ENCODE measurements at regions not wholly inside any gene's neighbourhood (a gene's known extent, or its start where the extent isn't known, plus 50 kb on each side); places are given as distances from the start of the nearest gene placed in this dataset.
"Not testable (repeated sequence)": the region's sequence is repeated elsewhere in the genome, so short reads cannot be mapped to it uniquely, and the experiment has no call there.

DNA sequence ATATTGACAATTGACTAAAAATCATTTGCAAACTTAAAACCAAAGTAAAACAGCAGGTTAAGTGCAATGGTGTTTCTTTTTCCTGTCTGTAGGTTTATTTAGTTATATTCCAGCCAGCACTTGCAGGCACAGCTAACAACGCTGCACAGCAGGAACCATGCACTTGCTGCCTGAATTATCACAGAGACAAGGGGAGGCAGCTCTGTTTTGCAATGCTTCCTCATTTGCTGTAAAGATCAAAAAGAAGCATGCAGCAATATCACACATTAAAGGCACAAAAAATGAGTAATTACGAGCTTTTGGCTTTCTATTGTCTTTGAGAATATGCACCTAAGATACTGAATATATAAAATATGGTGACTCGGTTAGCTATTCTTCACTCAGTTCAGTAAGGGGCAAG is 241.9 kb downstream of the EPHA7 start:
- no peaks in the 10 kb centered on the region for H3K4me1 ChIP-seq (ENCODE audit: control insufficient read depth, extremely low read depth, insufficient read depth, low read length)
- no peaks in the 10 kb centered on the region for H3K36me3 ChIP-seq (ENCODE audit: control insufficient read depth, insufficient read depth, low read length)
- H4K20me1 ChIP-seq (ENCODE audit: control insufficient read depth, extremely low read depth, insufficient read depth, low read length): no peaks in the 10 kb centered on the region
- no peak for TF ChIP-seq EZH2 (IDR thresholded peaks at IDR 0.05; ENCODE audit: low read length, missing control alignments)
- TF ChIP-seq, protein P1, sequence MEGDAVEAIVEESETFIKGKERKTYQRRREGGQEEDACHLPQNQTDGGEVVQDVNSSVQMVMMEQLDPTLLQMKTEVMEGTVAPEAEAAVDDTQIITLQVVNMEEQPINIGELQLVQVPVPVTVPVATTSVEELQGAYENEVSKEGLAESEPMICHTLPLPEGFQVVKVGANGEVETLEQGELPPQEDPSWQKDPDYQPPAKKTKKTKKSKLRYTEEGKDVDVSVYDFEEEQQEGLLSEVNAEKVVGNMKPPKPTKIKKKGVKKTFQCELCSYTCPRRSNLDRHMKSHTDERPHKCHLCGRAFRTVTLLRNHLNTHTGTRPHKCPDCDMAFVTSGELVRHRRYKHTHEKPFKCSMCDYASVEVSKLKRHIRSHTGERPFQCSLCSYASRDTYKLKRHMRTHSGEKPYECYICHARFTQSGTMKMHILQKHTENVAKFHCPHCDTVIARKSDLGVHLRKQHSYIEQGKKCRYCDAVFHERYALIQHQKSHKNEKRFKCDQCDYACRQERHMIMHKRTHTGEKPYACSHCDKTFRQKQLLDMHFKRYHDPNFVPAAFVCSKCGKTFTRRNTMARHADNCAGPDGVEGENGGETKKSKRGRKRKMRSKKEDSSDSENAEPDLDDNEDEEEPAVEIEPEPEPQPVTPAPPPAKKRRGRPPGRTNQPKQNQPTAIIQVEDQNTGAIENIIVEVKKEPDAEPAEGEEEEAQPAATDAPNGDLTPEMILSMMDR (conservative IDR thresholded peaks at IDR 0.05 in 1 of 2, IDR thresholded peaks at IDR 0.05 in 1 of 2; ENCODE audit: low read depth in 1 of 2, low read length in 2 of 2): no peak
- H3K9me3 ChIP-seq (ENCODE audit: control insufficient read depth, insufficient read depth, low read depth, low read length): no peaks in the 10 kb centered on the region
- no peak for DNase-seq (ENCODE audit: low read depth in 2 of 2)
- no peak overlapping the region for H3K4me3 ChIP-seq (replicated peaks in 1 of 4; ENCODE audit: control extremely low read depth in 1 of 4, insufficient read depth in 1 of 4, low read depth in 3 of 4, low read length in 4 of 4)
- H3K27me3 ChIP-seq (ENCODE audit: control insufficient read depth, insufficient read depth, low read length): no peaks in the 10 kb centered on the region
- H3K27ac ChIP-seq (ENCODE audit: insufficient read depth, low read length): no peak overlapping the region
- no peak overlapping the region for H2AFZ ChIP-seq (ENCODE audit: low read length)
- H3K79me2 ChIP-seq (ENCODE audit: control insufficient read depth, insufficient read depth, low read length): no peaks in the 10 kb centered on the region
- H3K9ac ChIP-seq (ENCODE audit: insufficient read depth, low read length): no peak overlapping the region
- H3K4me2 ChIP-seq (ENCODE audit: extremely low read depth, insufficient read depth, low read length): no peak overlapping the region

DNA sequence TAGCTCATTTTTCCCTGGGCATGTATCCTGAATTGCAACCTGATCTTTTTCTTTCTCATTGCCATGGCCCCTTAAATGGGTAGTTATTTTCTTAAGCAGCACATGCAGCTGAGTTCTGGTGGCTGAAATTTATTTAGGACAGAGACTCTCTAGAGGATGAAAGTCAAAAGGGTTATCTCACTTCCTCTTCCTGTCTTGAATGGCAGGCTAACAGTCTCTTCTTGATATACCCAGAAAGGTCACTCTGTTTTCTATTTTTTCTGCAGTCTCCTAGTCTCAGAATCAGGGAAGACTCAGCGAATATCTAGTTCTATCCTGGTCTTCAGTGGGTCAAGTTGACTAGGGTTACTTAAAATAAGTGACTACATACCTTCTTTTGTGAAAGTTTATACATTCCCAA is 243.3 kb downstream of the EPHA7 start:
- Histone ChIP-seq H3K36me3 (ENCODE audit: control insufficient read depth, insufficient read depth, low read length) (no peaks in the 10 kb centered on the region), H3K9ac (ENCODE audit: insufficient read depth, low read length) (no peak overlapping the region), H3K4me2 (ENCODE audit: extremely low read depth, insufficient read depth, low read length) (no peak overlapping the region), H3K79me2 (ENCODE audit: control insufficient read depth, insufficient read depth, low read length) (no peaks in the 10 kb centered on the region), H3K27me3 (ENCODE audit: control insufficient read depth, insufficient read depth, low read length) (no peaks in the 10 kb centered on the region), H4K20me1 (ENCODE audit: control insufficient read depth, extremely low read depth, insufficient read depth, low read length) (no peaks in the 10 kb centered on the region), H3K4me1 (ENCODE audit: control insufficient read depth, extremely low read depth, insufficient read depth, low read length) (no peaks in the 10 kb centered on the region), H3K27ac (ENCODE audit: insufficient read depth, low read length) (no peak overlapping the region), H3K9me3 (ENCODE audit: control insufficient read depth, insufficient read depth, low read depth, low read length) (no peaks in the 10 kb centered on the region), H3K4me3 (replicated peaks in 1 of 4; ENCODE audit: control extremely low read depth in 1 of 4, insufficient read depth in 1 of 4, low read depth in 3 of 4, low read length in 4 of 4) (no peak overlapping the region), H2AFZ (ENCODE audit: low read length) (no peak overlapping the region)
- no peak for DNase-seq (ENCODE audit: low read depth in 2 of 2)
- TF ChIP-seq EZH2 (IDR thresholded peaks at IDR 0.05; ENCODE audit: low read length, missing control alignments): no peak

DNA sequence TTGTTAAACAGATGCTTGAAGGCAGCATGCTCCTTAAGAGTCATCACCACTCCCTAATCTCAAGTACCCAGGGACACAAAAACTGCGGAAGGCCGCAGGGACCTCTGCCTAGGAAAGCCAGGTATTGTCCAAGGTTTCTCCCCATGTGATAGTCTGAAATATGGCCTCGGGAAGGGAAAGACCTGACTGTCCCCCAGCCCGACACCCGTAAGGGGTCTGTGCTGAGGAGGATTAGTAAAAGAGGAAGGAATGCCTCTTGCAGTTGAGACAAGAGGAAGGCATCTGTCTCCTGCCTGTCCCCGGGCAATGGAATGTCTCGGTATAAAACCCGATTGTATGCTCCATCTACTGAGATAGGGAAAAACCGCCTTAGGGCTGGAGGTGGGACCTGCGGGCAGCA is 245.8 kb downstream of the EPHA7 start:
- H3K27me3 ChIP-seq (ENCODE audit: control insufficient read depth, insufficient read depth, low read length); H3K79me2 ChIP-seq (ENCODE audit: control insufficient read depth, insufficient read depth, low read length); H3K36me3 ChIP-seq (ENCODE audit: control insufficient read depth, insufficient read depth, low read length); H2AFZ ChIP-seq (ENCODE audit: low read length); H3K9ac ChIP-seq (ENCODE audit: insufficient read depth, low read length); DNase-seq (ENCODE audit: low read depth in 2 of 2); H3K4me1 ChIP-seq (ENCODE audit: control insufficient read depth, extremely low read depth, insufficient read depth, low read length); H3K9me3 ChIP-seq (ENCODE audit: control insufficient read depth, insufficient read depth, low read depth, low read length); H4K20me1 ChIP-seq (ENCODE audit: control insufficient read depth, extremely low read depth, insufficient read depth, low read length); H3K27ac ChIP-seq (ENCODE audit: insufficient read depth, low read length); H3K4me3 ChIP-seq (replicated peaks in 1 of 4; ENCODE audit: control extremely low read depth in 1 of 4, insufficient read depth in 1 of 4, low read depth in 3 of 4, low read length in 4 of 4); H3K4me2 ChIP-seq (ENCODE audit: extremely low read depth, insufficient read depth, low read length): not testable (repeated sequence)

DNA sequence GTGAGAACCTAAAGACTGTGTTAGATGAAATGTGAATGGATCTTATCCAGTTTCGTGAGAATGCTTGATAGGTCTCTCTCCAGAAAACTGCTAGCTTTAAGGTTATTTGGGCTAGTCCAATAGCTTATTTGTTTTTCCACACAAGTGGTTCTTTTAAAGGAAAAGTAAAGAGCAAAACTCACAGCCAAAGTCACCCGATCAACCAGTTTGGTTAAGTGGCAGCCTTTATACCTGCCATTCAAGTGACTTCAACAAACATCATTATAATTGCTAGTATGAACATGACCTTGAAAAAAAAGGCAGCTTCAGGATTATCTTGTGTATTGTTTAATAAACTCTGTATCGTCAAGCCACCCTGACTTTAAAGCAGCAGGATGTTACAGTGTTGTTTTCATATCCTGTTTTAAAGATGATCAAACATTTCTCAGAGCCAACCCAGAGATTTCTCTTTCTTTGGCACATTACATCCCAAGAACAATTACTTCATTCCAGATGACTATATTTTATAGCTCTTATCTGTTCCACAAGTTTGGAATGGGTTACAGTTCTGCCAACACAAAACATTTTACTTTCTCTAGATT is 253.4 kb downstream of the EPHA7 start:
- no peaks in the 10 kb centered on the region for H3K79me2 ChIP-seq (ENCODE audit: control insufficient read depth, insufficient read depth, low read length)
- no peak overlapping the region for H3K4me3 ChIP-seq (replicated peaks in 1 of 4; ENCODE audit: control extremely low read depth in 1 of 4, insufficient read depth in 1 of 4, low read depth in 3 of 4, low read length in 4 of 4)
- H3K27ac ChIP-seq (ENCODE audit: insufficient read depth, low read length): no peak overlapping the region
- DNase-seq (ENCODE audit: low read depth in 2 of 2): peak in 1 of 2 donors; percentile 2
- H3K9ac ChIP-seq (ENCODE audit: insufficient read depth, low read length): no peak overlapping the region
- H4K20me1 ChIP-seq (ENCODE audit: control insufficient read depth, extremely low read depth, insufficient read depth, low read length): no peaks in the 10 kb centered on the region
- TF ChIP-seq EZH2 (IDR thresholded peaks at IDR 0.05; ENCODE audit: low read length, missing control alignments): no peak
- TF ChIP-seq, protein P1 (conservative IDR thresholded peaks at IDR 0.05 in 1 of 2, IDR thresholded peaks at IDR 0.05 in 1 of 2; ENCODE audit: low read depth in 1 of 2, low read length in 2 of 2): no peak
- H3K4me2 ChIP-seq (ENCODE audit: extremely low read depth, insufficient read depth, low read length): no peak overlapping the region
- H3K9me3 ChIP-seq (ENCODE audit: control insufficient read depth, insufficient read depth, low read depth, low read length): no peaks in the 10 kb centered on the region
- H3K27me3 ChIP-seq (ENCODE audit: control insufficient read depth, insufficient read depth, low read length): no peaks in the 10 kb centered on the region
- H2AFZ ChIP-seq (ENCODE audit: low read length): no peak overlapping the region
- H3K4me1 ChIP-seq (ENCODE audit: control insufficient read depth, extremely low read depth, insufficient read depth, low read length): no peaks in the 10 kb centered on the region
- no peaks in the 10 kb centered on the region for H3K36me3 ChIP-seq (ENCODE audit: control insufficient read depth, insufficient read depth, low read length)

Measured in fibroblast of lung (primary cell).